HepG2 (cell line): ENCODE measurements at regions not wholly inside any gene's neighbourhood (a gene's known extent, or its start where the extent isn't known, plus 50 kb on each side); places are given as distances from the start of the nearest gene placed in this dataset.

Experiments used
- ATAC-seq: fragments of 200-7000 bp; cut with Tn5 transposase; 3 replicates; pipeline ENCODE4 v1.9.1; 2020; ENCODE audit warnings: mild to moderate bottlenecking, moderate library complexity
- BruUV-seq: library from RNA; stranded (reverse); fragments of 400-500 nt; replicated peaks from 2 replicates; lab custom pipeline; 2021; lab: Mats Ljungman, UMichigan
- CTCF ChIA-PET: fragments of 300-600 bp; formaldehyde crosslinking; extraction: SDS; loops from one replicate; lab custom pipeline; 2021; ENCODE audit warnings: low total read pairs, inconsistent platforms, low intra/inter-chr PET ratio; lab: Yijun Ruan, JAX
- POLR2A ChIA-PET: fragments of 350-600 bp; sonication (Branson Sonifier 250); formaldehyde crosslinking; loops from one replicate; lab custom pipeline; 2020; ENCODE audit warnings: antibody characterized with exemption, inconsistent platforms; lab: Yijun Ruan, JAX
- DNase-seq: peaks from one replicate; pipeline ENCODE4 v3.0.0-alpha.2; 2015; ENCODE audit warnings: low spot score
- FAIRE-seq: peaks from 3 replicates; lab custom pipeline; 2011; peaks lifted over from hg19 to GRCh38; lab: Jason Lieb, UNC
- H2AFZ ChIP-seq: one replicate; pipeline ENCODE4 v1.6.1; 2011; ENCODE audit warnings: low read length, inconsistent platforms
- H3K27ac ChIP-seq: fragments of 300-600 bp; 3 replicates; pipeline ENCODE4 v1.8.0; 2011; ENCODE audit warnings: mixed run types, mild to moderate bottlenecking, mixed read lengths, low read length, inconsistent platforms; ENCODE audit not compliant: insufficient read depth; ENCODE audit errors: extremely low read length
- H3K27me3 ChIP-seq, 2 experiments: fragments of 200-600 bp in 1 of 2; 2 replicates in 1 of 2; 3 replicates in 1 of 2; pipeline versions ENCODE4 v1.6.0 to v1.8.0; 2011; ENCODE audit warnings: low read length in 2 of 2, mild to moderate bottlenecking in 2 of 2, moderate library complexity in 2 of 2, inconsistent platforms in 1 of 2; ENCODE audit not compliant: insufficient read depth in 2 of 2, control insufficient read depth in 1 of 2
- H3K36me3 ChIP-seq, 2 experiments: fragments of 200-600 bp in 1 of 2; replicated peaks in 1 of 2; 2 replicates in 1 of 2; 3 replicates in 1 of 2; pipeline versions ENCODE4 v1.5.1 to v1.8.0; 2011; ENCODE audit warnings: low read length in 2 of 2, inconsistent platforms in 1 of 2; ENCODE audit not compliant: insufficient read depth in 2 of 2, control insufficient read depth in 1 of 2
- H3K4me1 ChIP-seq: 2 replicates; pipeline ENCODE4 v1.5.1; 2012; ENCODE audit warnings: low read length, inconsistent platforms; ENCODE audit not compliant: insufficient read depth
- H3K4me2 ChIP-seq: 2 replicates; pipeline ENCODE4 v1.6.0; 2011; ENCODE audit warnings: low read depth, low read length, inconsistent platforms
- H3K4me3 ChIP-seq, 3 experiments: fragments of 200-600 bp in 1 of 3; sonication (generic), shearing (Covaris generic) in 1 of 3; replicated peaks in 1 of 3; 2 replicates each; pipeline ENCODE4 v1.5.1; 2011 to 2016; ENCODE audit warnings: low read length in 3 of 3, inconsistent platforms in 2 of 3, low read depth in 2 of 3, mild to moderate bottlenecking in 2 of 3, control low read depth in 1 of 3, mixed read lengths in 1 of 3; ENCODE audit not compliant: insufficient read depth in 1 of 3
- H3K79me2 ChIP-seq: one replicate; pipeline ENCODE4 v1.6.1; 2011; ENCODE audit warnings: low read length, inconsistent platforms; ENCODE audit not compliant: insufficient read depth
- H3K9ac ChIP-seq: 2 replicates; pipeline ENCODE4 v1.6.0; 2011; ENCODE audit warnings: mild to moderate bottlenecking, low read depth, low read length, inconsistent platforms; ENCODE audit not compliant: insufficient read depth
- H3K9me3 ChIP-seq: 2 replicates; pipeline ENCODE4 v1.5.1; 2012; ENCODE audit warnings: mild to moderate bottlenecking, low read length
- H4K20me1 ChIP-seq: 2 replicates; pipeline ENCODE4 v1.6.0; 2011; ENCODE audit warnings: inconsistent platforms, mild to moderate bottlenecking, low read length, moderate library complexity; ENCODE audit not compliant: insufficient read depth
- AGO2 ChIP-seq: fragments of 200-400 bp; formaldehyde crosslinking; optimal IDR thresholded peaks from 2 replicates; pipeline ENCODE3; 2017; ENCODE audit warnings: mild to moderate bottlenecking, low read depth, low read length, moderate library complexity
- DMAP1 ChIP-seq: IDR thresholded peaks from 2 replicates; pipeline ENCODE4 v1.6.1; 2016
- ELF3 ChIP-seq: IDR thresholded peaks from 2 replicates; pipeline ENCODE4 v1.6.1; 2016; ENCODE audit warnings: missing genetic modification reagents, missing compliant biosample characterization
- FOXM1 ChIP-seq: sonication (generic); formaldehyde crosslinking; IDR thresholded peaks from 2 replicates; pipeline ENCODE4 v1.5.0; 2020; ENCODE audit warnings: missing genetic modification reagents
- IKZF4 ChIP-seq: sonication (generic); formaldehyde crosslinking; IDR thresholded peaks from 2 replicates; pipeline ENCODE4 v1.5.1; 2020; ENCODE audit warnings: borderline replicate concordance, mild to moderate bottlenecking, low read depth, missing genetic modification reagents; ENCODE audit errors: not compliant biosample characterization
- KDM2A ChIP-seq: sonication (generic); formaldehyde crosslinking; IDR thresholded peaks from 2 replicates; pipeline ENCODE4 v1.4.0; 2020; ENCODE audit warnings: low read depth, missing genetic modification reagents, borderline replicate concordance
- KDM5B ChIP-seq: sonication (generic); formaldehyde crosslinking; IDR thresholded peaks from 2 replicates; pipeline ENCODE4 v1.4.0; 2020; ENCODE audit warnings: missing genetic modification reagents, mild to moderate bottlenecking, borderline replicate concordance
- KLF9 ChIP-seq: IDR thresholded peaks from 2 replicates; pipeline ENCODE4 v1.6.1; 2016; ENCODE audit warnings: low read depth
- MLX ChIP-seq: IDR thresholded peaks from 2 replicates; pipeline ENCODE4 v1.6.1; 2016
- PHB2 ChIP-seq: fragments of 450-650 bp; IDR thresholded peaks from 2 replicates; pipeline ENCODE4 v1.6.1; 2018; ENCODE audit not compliant: partially characterized antibody
- REL ChIP-seq: sonication (generic); formaldehyde crosslinking; conservative IDR thresholded peaks from 2 replicates; pipeline ENCODE4 v1.8.0; 2022; ENCODE audit warnings: mild to moderate bottlenecking, missing genetic modification reagents, moderate library complexity
- RXRB ChIP-seq: IDR thresholded peaks from 2 replicates; pipeline ENCODE4 v1.6.1; 2016; ENCODE audit warnings: borderline replicate concordance, missing genetic modification reagents, missing compliant biosample characterization
- SMAD3 ChIP-seq: sonication (generic); formaldehyde crosslinking; IDR thresholded peaks from 2 replicates; pipeline ENCODE4 v1.4.0; 2020; ENCODE audit warnings: missing genetic modification reagents
- ZBTB39 ChIP-seq: sonication (generic); formaldehyde crosslinking; IDR thresholded peaks from 2 replicates; pipeline ENCODE4 v1.5.0; 2020; ENCODE audit warnings: missing genetic modification reagents
- ZMAT5 ChIP-seq: sonication (generic); formaldehyde crosslinking; IDR thresholded peaks from 2 replicates; pipeline ENCODE4 v1.5.0; 2020; ENCODE audit warnings: mild to moderate bottlenecking, low read depth, missing genetic modification reagents, borderline replicate concordance
- ZNF530 ChIP-seq: sonication (generic); formaldehyde crosslinking; IDR thresholded peaks from 2 replicates; pipeline ENCODE4 v1.5.0; 2020; ENCODE audit warnings: low read depth, mild to moderate bottlenecking, missing genetic modification reagents
- ZNF557 ChIP-seq: sonication (generic); formaldehyde crosslinking; IDR thresholded peaks from 2 replicates; pipeline ENCODE4 v1.4.0; 2020; ENCODE audit warnings: missing genetic modification reagents
- ZNF816 ChIP-seq: sonication (generic); formaldehyde crosslinking; IDR thresholded peaks from 2 replicates; pipeline ENCODE4 v1.8.0; 2022; ENCODE audit warnings: missing genetic modification reagents, mild to moderate bottlenecking, borderline replicate concordance
- WGBS: methylation state at CpG from one replicate; pipeline ENCODE4 v1.1.6; 2017; ENCODE audit warnings: low lambda C conversion rate; 5-methylcytosine and 5-hydroxymethylcytosine counted together
- in situ Hi-C: cut with HindIII; loops from 2 replicates; pipeline ENCODE4 v1.10.0; 2017; ENCODE audit warnings: low pct_unique_long_range_greater_than_20kb; ENCODE audit not compliant: extremely low pct_ligation_motif_present
- intact Hi-C: fragments of 100-400 bp; cut with micrococcal nuclease; formaldehyde crosslinking; loops from one replicate; pipeline ENCODE4 v1.10.0; 2022; ENCODE audit not compliant: unreplicated experiment

- no peak for FAIRE-seq
- CTCF ChIA-PET = no interaction called here
- intact Hi-C loops = no loop called here
Observed at GRCh38 chr7:41051535-41051934, 651.4 kb downstream of the INHBA start.

GRCh38 chr7:41051062-41051461, 651.8 kb downstream of the INHBA start:
- intact Hi-C loops (no loop called here), in situ Hi-C loops (no loop called here)
- no peak overlapping the region for H3K4me3 ChIP-seq
- no peak overlapping the region for H3K27ac ChIP-seq
- 28% methylated on average over 6 of the region's 6 CpGs for WGBS
- DNase-seq (no peak), FAIRE-seq (no peak), ATAC-seq (no peak)
- H3K9ac ChIP-seq = no peak overlapping the region
- no peaks in the 10 kb centered on the region for H3K4me1 ChIP-seq
- ChIA-PET CTCF (no interaction called here), POLR2A (no interaction called here)
- no peak overlapping the region for H3K4me2 ChIP-seq
- H3K79me2 ChIP-seq = no peaks in the 10 kb centered on the region
- no TSS peak for BruUV-seq
- no peaks in the 10 kb centered on the region; a peak in 1 of 5 replicates for H3K27me3 ChIP-seq
- no peaks in the 10 kb centered on the region for H3K9me3 ChIP-seq
- no peak overlapping the region for H2AFZ ChIP-seq
- H3K36me3 ChIP-seq = no peaks in the 10 kb centered on the region
- H4K20me1 ChIP-seq = no peaks in the 10 kb centered on the region
- no peak for TF ChIP-seq KDM2A (CRISPR knock-in tag)
- no peak for TF ChIP-seq REL
- TF ChIP-seq KDM5B (CRISPR knock-in tag) = no peak
- no peak for TF ChIP-seq ZMAT5 (CRISPR knock-in tag)
- TF ChIP-seq SMAD3 (CRISPR knock-in tag) = no peak
- no peak for TF ChIP-seq PHB2
- no peak for TF ChIP-seq MLX (CRISPR knock-in tag)
- TF ChIP-seq ZNF816 (CRISPR knock-in tag) = no peak
- no peak for TF ChIP-seq ZNF557
- no peak for TF ChIP-seq DMAP1 (CRISPR knock-in tag)
- TF ChIP-seq ELF3 (CRISPR knock-in tag) = no peak

More at GRCh38 chr7:41051535-41051934, 651.4 kb downstream of the INHBA start:
- TF ChIP-seq AGO2 = no peak
- no peak for TF ChIP-seq RXRB (CRISPR knock-in tag)
- TF ChIP-seq KLF9 = no peak
- no peak for TF ChIP-seq FOXM1 (CRISPR knock-in tag)
- TF ChIP-seq IKZF4 (CRISPR knock-in tag) = no peak
- TF ChIP-seq ZNF530 (CRISPR knock-in tag) = no peak
- no peak for TF ChIP-seq ZBTB39 (CRISPR knock-in tag)
- 48% methylated on average over 10 of the region's 10 CpGs for WGBS
- BruUV-seq = no TSS peak
- in situ Hi-C loops = no loop called here
- no peak overlapping the region for H2AFZ ChIP-seq
- H3K4me1 ChIP-seq = no peaks in the 10 kb centered on the region
- H3K27ac ChIP-seq = no peak overlapping the region
- no peaks in the 10 kb centered on the region; a peak in 1 of 5 replicates for H3K27me3 ChIP-seq
- POLR2A ChIA-PET = no interaction called here
- no peak for ATAC-seq
- DNase-seq = no peak
- H4K20me1 ChIP-seq = no peaks in the 10 kb centered on the region
- no peaks in the 10 kb centered on the region for H3K9me3 ChIP-seq
- no peaks in the 10 kb centered on the region for H3K79me2 ChIP-seq
- H3K9ac ChIP-seq = no peak overlapping the region
- H3K4me2 ChIP-seq = no peak overlapping the region
- H3K4me3 ChIP-seq = no peak overlapping the region
- no peaks in the 10 kb centered on the region for H3K36me3 ChIP-seq
